CD4-positive, alpha-beta T cell treated with Interferon alpha-2 for 1 hour (primary cell): ENCODE measurements at regions not wholly inside any gene's neighbourhood (a gene's known extent, or its start where the extent isn't known, plus 50 kb on each side); places are given as distances from the start of the nearest gene placed in this dataset.
"Not testable (repeated sequence)": the region's sequence is repeated elsewhere in the genome, so short reads cannot be mapped to it uniquely, and the experiment has no call there.

ENCODE experiments used
- DNase-seq, 2 donors: peaks; one replicate each; pipeline ENCODE4 v3.0.0-alpha.2; 2020 to 2022

DNA sequence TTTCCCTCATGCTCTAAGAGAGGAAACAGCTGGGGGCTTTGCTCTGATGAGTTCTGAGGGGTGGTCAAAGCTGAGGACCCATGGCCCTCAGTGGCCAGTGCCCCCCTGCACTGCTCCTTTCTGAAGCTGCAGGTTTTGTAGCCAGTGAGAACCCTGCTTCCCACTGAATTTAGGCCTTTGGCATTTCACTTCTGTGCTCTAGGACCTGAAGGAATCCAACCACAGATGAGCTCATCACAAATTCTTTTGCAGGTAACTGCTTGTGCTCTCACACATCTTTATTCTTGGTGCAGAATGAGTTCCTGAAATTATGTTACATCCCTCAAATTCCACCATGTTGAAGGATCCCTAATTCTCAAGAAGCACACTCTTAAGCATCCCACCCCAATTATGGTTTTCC lies 248.7 kb upstream of the IRF2BP2 start:
- no peak for DNase-seq

DNA sequence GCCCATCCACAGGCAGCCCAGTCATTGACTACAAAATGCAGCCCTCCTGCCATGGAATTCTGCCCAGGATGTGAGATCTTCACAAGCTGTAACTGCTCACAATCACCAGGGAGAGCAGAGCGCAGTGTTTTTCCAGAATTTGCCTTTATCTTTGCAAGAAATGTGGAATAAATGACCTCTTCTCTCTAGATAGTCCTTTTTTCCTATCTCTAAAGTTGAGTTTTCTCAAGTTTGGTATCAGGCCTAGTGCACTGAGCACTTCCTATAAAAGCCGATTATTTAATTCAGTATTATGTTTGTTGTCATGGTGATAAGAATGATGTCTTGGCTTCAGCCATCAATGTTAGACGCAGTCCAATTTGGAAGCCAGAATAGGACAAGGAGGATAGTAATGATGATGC lies 246.9 kb upstream of the IRF2BP2 start:
- DNase-seq: no peak

DNA sequence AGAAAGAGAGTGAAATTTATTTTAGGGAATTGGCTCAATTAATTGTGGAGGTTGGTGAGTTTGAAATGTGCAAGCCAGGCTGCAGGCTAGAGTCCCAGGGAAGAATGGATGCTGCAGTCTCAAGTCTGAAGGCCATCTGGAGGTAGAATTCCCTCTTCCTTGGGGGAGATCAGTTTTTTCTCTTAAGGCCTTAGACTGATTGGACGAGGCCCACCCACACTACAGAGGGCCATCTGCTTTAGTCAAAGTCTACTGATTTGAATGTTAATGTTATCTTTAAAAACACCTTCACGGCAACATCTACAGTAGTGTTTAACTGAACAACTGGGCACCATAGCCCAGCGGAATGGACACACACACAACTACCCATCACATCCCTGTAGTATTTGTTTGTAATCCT lies 245.9 kb upstream of the IRF2BP2 start:
- no peak for DNase-seq

DNA sequence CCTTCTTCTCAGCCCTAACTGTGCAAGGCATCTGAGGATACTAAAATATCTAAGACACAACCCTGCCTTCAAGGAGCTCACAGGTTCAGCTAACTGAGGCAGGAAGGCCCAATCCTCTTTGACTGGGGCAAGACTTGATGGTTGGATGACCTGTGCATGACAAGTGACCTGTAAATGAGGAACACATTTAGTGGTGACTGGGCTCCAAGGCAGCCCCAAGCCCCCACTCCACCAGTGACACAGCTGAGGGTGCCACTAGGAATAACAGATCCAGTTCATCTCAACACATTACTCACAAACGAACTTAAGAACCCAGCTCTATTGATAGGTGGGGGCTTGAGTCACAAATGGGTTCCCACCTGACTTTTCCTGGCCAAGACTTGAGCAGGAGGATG lies 244.7 kb upstream of the IRF2BP2 start:
- no peak for DNase-seq

DNA sequence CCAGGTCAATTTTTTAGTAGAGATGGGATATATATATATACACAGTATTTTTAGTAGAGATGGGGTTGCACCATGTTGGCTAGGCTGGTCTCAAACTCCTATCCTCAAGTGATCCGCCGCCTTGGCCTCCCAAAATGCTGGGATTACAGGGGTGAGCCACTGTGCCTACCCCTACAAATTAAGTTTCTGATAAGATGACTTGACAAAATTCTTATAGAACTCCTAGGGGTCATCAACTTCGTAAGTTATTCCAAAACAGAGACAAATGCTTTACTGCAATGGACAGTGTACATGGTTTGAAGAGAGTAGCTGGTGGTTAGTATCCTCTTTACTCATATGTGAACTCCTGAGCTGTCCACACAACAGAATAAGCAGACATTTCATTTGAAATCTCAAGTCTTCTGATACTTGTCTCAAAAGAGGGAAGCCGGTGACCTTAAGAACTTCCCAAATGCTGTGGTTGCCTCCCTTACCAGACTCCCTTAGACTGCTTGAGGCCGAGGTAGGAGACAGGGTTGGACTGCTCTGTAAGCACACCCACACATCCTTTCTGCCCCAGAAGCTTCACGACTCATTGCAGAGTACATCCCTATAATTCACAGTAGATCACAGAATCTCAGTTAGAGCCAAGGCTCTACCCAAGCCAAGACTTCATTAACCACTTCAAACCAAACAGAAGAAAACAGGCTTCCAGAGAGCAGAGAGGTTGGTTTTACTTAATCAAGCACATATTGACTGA lies 244.1 kb upstream of the IRF2BP2 start:
- DNase-seq: no peak

DNA sequence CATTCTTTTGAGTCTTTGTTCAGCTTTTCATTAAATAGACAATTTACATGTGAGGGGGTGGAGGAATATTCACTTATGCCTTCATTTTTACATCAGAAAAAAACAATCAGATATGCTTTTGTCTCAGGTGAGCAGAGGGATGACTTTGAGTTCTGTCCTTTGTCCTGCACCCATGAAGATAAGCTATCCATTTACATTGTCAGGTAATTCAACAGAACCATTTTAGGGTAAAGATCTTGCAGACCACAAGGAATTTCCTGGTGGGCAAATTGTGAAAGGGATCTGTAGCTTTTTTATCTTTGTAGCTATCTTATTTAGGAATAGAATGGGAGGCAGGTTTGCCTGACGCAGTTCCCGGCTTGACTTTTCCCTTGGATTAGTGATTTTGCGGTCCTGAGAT lies 242.7 kb upstream of the IRF2BP2 start:
- no peak for DNase-seq

DNA sequence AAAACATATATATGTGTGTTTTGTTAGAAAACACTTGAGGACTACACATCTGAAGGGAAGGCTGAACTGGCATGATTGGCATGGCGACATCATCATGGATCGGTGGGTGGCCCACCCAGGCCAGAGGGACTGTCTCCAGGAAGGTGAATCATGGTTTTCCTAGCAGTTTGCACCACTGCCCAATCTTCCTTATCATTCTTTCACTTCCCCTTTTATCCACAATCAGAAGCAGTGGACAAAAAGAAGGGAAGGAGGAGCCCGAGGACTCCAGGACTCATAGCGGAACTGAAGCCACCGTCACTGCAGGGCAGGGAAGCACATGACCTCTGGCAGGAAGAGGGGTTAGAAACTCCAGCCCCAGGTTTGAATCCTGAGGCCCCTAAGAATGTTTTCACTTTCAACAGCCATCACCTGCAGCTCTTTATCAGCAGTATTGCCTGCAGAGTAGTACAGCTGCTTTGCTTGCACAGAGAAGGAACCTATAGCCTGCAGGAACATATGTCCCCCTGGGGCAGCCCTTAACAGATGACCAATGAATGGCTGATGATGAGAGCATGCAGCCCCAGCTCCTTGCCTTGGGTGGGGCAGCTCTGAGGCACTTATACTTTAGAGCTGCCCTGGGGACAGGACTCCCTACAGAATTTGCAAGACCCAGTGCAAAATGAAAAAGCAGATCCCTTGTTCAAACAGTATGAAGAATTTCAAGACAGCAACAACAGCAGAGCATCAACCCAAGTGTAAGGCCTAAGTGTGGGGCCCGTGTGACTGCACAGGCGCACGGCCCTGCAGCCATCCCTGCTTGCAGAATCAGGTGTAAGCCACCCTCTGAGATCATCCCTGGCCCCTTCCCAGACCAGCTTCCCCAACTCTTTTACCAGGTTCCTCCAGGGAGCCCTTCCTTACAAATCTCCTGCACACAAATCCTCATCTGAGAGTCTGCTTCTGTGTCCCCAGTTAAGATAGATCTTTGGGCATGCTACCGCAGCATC lies 241.8 kb upstream of the IRF2BP2 start:
- peak in 1 of 2 donors; percentile 61 for DNase-seq

DNA sequence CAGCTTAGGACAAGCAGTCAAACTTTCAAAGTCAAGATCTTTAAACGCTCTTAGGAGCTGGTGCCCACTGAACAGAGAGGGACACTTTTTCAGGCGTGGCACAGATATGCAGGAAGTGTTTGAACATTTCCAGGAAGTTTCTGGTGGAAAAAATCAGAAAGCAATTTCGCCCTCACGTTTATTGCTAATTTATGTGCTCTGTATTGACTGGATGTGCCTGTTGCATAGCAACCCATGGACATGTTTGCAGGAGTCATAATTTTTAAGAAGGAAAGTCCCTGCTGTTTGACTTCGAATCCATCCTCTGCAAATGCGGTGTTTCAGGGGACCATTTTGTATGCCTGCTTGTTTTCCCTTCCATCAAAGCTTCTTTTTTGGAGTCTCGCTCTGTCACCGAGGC lies 239.9 kb upstream of the IRF2BP2 start:
- peak in 1 of 2 donors; percentile 5 for DNase-seq

DNA sequence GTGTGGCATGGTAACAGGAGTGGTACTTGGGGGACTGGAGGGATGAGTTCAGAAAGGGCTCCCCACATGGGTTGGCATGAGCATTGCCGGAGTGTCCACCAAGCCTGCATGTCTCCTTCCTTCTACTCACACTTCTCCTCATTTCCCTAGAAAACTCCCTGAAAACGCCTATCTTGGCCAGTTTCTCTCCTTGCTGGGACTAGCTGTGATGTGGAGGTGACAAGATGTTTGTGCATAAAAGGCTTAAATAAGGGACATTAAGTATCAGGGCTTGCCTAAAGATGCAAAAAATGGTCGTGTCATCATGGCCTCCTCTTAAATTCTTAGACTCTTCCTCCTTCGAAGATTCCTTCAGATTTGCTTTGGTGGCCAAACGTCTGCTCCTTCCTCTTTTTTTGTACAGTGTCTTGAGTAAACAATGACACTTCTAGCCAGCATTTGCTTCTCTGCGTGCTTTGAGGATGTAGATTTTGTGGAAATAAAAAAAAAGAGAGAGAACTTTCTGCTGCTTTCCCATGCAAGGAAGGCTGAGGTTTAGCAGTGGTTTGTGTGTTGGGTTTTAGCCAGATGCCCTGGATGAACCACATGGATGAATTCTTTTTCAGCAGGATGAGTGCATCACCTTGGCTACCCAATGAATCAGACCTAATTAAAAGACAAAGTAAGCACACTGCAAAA lies 239.1 kb upstream of the IRF2BP2 start:
- peak; percentile 17 to 24 for DNase-seq

DNA sequence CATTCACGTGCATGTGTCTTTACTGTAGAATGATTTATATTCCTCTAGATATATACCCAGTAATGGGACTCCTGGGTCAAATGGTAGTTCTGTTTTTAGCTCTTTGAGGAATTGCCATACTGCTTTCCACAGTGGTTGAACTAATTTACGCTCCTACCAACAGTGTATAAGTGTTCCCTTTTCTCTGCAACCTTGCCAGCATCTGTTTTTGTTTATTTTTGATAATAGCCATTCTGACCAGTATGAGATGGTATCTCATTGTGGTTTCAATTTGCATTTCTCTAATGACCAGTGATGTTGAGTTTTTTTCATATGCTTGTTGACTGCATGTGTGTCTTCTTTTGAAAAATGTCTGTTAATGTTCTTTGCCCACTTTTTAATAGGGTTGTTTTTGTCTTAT lies 236.8 kb upstream of the IRF2BP2 start:
- not testable (repeated sequence) for DNase-seq

DNA sequence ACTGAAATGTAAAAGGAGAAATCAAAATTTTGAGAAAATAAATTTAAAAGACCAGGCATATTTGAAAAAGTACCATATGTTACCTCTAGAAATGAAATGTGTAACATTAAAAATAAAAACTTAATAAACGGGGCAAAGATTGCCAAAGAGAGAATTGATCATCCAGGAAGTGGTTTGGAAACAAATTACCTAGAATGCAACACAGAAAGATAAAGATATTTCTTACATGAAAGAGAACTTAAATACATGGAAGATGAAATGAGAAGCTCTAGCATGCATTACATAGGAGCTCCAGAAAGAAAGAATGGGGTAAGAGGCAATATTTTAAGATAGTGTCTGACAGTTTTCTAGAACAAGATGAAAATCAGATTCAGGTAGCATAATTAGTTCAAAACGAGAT lies 235.9 kb upstream of the IRF2BP2 start:
- DNase-seq: peak in 1 of 2 donors; percentile 27

DNA sequence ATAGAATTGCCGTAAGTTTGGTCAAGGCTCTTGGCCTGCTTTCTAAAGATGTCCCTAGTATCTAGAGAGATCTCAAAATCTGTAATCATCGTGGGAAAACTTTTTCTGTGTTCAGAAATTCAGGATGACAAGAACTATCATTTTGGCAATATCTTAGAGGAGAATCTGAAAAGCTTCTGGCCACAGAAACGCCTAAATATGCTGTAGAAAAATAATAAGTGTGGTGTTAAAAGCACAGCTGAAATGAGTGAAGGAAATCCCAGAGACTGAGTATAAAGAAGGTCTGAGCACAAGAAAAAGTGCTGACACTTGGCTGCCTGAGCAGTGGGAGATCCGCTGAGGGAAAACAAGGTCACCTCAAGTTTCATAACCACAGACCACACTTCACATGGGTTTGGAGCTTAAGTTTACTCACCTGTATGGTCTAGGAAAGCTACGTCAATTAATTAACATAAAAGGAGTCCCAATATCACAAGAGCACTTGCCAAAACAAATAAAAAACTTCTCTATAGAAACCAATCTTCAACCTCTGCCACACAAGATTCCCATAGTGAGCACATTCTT lies 235.2 kb upstream of the IRF2BP2 start:
- peak; percentile 44 to 74 for DNase-seq

DNA sequence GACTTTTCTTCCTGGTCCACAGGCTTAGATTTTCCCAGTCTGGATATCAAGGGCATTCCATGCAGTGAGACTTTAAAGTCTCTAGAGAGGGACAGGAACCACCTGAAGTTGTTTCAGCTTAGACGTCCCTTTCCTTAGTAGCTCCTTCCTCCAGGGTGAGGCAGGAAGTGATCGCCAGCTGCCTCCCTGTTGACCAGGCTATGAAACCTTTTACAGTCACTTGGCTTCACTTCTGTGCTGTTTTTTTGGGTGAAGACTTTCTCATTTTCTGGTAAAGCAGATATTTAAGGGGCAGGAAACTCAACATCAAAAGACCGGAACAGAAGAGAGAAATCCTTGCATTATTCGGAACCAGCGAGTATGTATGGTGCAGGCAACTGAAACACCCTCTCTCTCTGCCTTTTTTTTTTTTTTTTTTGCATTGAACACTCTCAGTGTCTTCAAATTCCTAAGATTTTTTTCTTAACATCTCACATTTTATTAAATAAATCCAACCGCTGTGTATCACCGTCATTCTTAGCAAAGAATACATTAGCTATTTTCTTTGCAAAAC lies 234.6 kb upstream of the IRF2BP2 start:
- peak; percentile 10 to 56 for DNase-seq

DNA sequence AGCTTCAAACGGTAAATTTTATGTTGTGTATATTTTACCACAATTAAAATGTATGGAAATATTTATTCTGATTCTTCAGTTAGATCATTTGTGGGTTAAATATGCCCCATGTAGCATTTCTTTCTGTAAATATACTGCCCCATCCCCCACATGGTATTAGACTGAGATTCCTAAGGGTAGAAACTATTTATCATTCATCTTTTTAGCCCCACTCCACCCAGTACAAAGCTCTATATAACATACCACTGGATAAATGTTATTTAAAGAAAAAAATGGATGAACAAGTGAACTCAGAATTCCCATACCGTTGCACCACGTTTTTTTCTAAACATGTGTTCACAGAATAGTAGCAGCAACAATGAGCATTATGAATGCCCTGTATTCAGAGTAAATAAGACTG lies 234.0 kb upstream of the IRF2BP2 start:
- DNase-seq: no peak

DNA sequence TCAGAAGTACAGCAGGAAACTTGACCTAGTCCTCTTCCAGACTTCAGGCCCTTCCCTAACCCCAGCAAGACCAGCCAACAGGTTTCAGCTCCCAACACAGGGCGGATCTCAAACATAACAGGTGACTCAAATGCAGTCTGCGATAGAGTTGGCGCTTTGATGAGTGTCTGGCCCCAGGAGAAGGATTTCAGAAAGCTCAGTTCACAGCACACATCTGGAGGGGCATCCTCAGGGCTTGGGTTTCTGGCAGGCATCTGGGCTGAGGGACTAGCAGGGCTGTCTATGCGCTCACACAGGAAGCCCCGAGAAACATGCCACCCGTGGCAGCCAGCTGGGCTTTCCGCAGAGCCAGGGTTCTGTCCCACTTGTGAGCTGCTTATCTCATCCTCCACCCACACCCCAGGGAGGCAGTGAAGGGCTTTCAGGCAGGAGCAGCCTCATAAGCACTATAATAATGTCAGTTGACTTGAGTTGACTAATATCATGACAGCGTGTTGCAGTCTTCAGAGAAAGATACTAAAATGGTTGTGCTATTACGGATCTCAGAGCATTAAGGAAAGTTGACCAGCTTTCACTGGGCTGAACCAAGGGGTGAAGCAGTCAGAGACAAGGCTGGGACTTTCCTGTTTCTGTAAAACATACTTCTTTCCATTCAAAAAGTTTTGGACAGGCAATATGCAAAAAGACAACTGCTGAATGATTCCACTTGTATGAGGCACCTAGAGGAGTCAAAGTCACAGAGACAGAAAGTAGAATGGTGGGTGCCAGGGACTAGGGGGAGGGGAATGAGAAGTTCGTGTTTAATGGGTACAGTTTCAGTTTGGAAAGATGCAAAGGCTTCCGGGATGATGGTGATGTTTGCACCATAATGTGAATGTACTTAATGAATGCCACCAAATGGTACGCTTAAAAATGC lies 233.0 kb upstream of the IRF2BP2 start:
- peak; percentile 34 to 52 for DNase-seq

DNA sequence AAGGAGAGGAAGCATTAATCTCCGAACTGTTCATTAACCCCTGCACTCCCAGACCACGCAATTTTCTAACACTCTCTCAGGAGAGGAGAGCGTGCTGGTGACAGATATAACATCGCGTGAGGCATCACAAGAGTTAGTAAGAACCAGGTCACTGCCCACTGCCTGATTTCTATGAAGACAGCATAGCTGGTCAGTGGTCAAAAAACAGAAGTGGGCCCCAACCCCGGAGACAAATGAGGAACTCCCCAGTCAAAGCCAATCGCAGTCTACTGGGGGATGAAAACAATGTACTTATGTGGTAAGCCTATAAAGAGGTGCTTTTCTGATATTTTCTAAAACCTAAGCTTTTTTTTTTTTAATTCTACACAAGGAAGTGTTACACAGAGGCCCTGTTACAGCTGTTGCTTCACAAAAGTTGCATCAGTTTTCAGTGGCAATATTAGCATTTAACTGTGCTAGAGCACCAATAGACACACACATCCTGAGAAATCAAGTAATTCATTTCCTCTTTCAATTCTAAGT lies 231.8 kb upstream of the IRF2BP2 start:
- DNase-seq: peak; percentile 27 to 79

DNA sequence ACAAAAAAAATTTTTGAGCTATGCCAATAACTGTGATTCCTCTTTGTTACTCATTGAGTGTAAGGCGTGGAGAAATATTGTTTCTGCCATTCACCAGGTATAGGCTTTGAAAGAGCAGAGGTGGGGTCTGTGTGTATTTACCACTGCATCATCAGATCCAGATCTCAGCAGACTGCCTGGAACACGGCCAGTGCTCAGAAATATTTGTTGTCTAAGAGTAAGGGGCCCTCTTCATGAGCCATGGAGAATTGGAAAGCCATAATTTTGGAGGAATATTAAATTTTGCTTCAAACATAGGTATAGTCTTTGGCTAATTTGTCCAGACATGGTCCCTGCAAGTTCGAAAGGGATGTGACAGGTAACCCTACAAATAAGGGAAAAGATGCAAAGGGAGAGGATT lies 231.3 kb upstream of the IRF2BP2 start:
- DNase-seq: no peak

DNA sequence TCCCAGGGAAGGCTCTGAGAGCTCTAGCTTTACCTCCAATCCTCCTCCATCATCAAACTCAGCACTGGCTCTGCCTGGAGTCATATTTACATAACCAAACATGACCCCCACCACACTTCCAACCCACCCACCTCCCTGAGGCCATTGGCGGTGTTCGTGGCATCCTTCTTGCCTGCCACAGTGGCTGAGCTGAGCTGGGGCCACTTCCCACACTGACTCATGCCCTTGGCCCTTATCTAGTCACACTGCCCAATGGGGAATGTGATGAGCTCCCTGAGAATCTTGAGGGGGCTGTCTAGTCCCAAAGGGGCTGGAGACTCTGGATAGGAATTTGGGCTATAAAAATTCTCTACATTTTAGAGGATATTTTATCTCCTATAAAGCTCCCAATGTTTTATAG lies 230.9 kb upstream of the IRF2BP2 start:
- no peak for DNase-seq

DNA sequence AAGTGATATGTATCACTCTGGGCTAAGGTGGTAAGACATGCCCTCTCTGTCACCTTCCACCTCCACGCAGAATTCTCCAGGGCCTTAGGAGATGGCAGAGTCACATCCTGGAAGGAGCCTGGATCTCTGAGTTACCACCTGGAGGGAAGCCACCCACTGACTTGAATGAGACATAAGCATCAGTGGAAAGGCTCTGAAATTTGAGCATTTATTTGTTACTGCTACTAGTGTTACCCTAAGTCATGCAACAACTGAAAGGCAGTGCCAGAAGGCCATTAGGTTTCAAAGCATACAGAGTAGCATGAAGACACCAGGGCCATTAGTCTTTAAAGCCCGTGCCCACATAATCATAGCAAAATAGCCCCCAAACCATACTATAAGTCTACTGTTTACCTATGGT lies 230.3 kb upstream of the IRF2BP2 start:
- DNase-seq: no peak

DNA sequence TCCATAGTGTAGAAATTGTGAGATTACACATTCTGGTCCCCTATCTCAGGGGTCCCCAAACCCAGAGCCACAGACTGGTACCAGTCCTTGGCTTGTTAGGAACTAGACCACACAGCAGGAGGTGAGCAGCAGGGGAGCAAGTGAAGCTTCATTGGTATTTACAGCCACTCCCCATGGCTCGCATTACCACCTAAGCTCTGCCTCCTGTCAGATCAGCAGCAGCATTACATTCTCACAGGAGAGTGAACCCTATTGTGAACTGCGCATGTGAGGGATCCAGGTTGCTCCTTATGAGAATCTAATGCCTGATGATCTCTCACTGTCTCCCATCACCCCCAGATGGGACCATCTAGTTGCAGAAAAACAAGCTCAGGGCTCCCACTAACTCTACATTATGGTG lies 229.7 kb upstream of the IRF2BP2 start:
- no peak for DNase-seq

DNA sequence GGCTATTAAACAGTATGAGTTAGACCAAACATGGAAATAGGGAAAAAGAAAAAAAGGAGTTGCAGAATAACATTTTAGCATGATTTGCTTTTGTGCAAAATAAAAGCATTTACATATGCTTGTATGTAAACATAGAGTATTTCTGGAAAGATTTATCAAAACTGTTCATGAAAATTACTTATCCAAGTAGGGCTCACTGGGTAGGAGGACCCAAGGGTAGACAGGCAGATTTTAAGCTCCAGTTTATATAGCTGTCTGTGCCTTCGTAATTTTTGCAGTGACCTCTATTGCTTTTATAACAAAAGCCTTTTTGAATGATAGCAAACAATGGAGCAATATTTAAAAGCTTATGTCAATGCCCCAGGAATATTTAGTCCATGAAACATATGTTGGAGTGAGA lies 228.8 kb upstream of the IRF2BP2 start:
- no peak for DNase-seq
